Neural progenitor cell (in vitro differentiated cells): ENCODE measurements at regions not wholly inside any gene's neighbourhood (a gene's known extent, or its start where the extent isn't known, plus 50 kb on each side); places are given as distances from the start of the nearest gene placed in this dataset.

Experiments used
- DNase-seq: peaks from one replicate; pipeline ENCODE4 v3.0.0-alpha.2; 2016; ENCODE audit warnings: low spot score
- H2AFZ ChIP-seq: fragments of 200-600 bp; sonication (generic); replicated peaks from 2 replicates; pipeline ENCODE4 v1.6.1; 2016; ENCODE audit warnings: antibody characterized with exemption
- H3F3A ChIP-seq: fragments of 200-600 bp; sonication (generic); 2 replicates; pipeline ENCODE4 v1.6.1; 2016; ENCODE audit warnings: antibody characterized with exemption, low read depth
- H3K27ac ChIP-seq: fragments of 200-600 bp; sonication (generic); 2 replicates; pipeline ENCODE4 v1.5.1; 2016; ENCODE audit warnings: mild to moderate bottlenecking
- H3K27me3 ChIP-seq: fragments of 200-600 bp; sonication (generic); 2 replicates; pipeline ENCODE4 v1.6.1; 2016; ENCODE audit warnings: mild to moderate bottlenecking, moderate library complexity
- H3K36me3 ChIP-seq: fragments of 200-600 bp; sonication (generic); 2 replicates; pipeline ENCODE4 v1.5.1; 2016
- H3K4me1 ChIP-seq: fragments of 200-600 bp; sonication (generic); 2 replicates; pipeline ENCODE4 v1.6.1; 2016; ENCODE audit warnings: mixed run types
- H3K4me2 ChIP-seq: fragments of 200-600 bp; sonication (generic); 2 replicates; pipeline ENCODE4 v1.6.1; 2016
- H3K4me3 ChIP-seq: fragments of 200-600 bp; sonication (generic); 2 replicates; pipeline ENCODE4 v1.5.1; 2016
- H3K79me2 ChIP-seq: fragments of 200-600 bp; sonication (generic); 2 replicates; pipeline ENCODE4 v1.6.1; 2016; ENCODE audit warnings: low read depth
- H3K9ac ChIP-seq: fragments of 200-600 bp; sonication (generic); 2 replicates; pipeline ENCODE4 v1.6.1; 2016
- H3K9me3 ChIP-seq: fragments of 200-600 bp; sonication (generic); 2 replicates; pipeline ENCODE4 v1.5.1; 2016; ENCODE audit warnings: low read depth
- H4K20me1 ChIP-seq: fragments of 200-600 bp; sonication (generic); 2 replicates; pipeline ENCODE4 v1.6.1; 2016; ENCODE audit warnings: low read depth
- H3K27ac Mint-ChIP-seq: 3 replicates; pipeline ENCODE4 v1.8.0; 2021; ENCODE audit warnings: mixed read lengths
- H3K27me3 Mint-ChIP-seq: 2 replicates; pipeline ENCODE4 v1.8.0; 2022; ENCODE audit warnings: low read depth, mild to moderate bottlenecking, inconsistent platforms, moderate library complexity, mixed read lengths; ENCODE audit not compliant: insufficient read depth
- H3K36me3 Mint-ChIP-seq: 3 replicates; pipeline ENCODE4 v1.8.0; 2021; ENCODE audit warnings: mixed read lengths
- H3K4me1 Mint-ChIP-seq: 3 replicates; pipeline ENCODE4 v1.8.0; 2021; ENCODE audit warnings: mixed read lengths
- H3K4me3 Mint-ChIP-seq: 3 replicates; pipeline ENCODE4 v1.8.0; 2021; ENCODE audit warnings: mild to moderate bottlenecking, moderate library complexity, mixed read lengths
- H3K9me3 Mint-ChIP-seq: 3 replicates; pipeline ENCODE4 v1.8.0; 2020; ENCODE audit warnings: mixed read lengths
- CTCF ChIP-seq: fragments of 200-600 bp; sonication (generic); IDR thresholded peaks from 2 replicates; pipeline ENCODE4 v1.5.1; 2017; ENCODE audit warnings: antibody characterized with exemption, mild to moderate bottlenecking
- EZH2 ChIP-seq: fragments of 200-600 bp; sonication (generic); IDR thresholded peaks from 2 replicates; pipeline ENCODE4 v1.6.1; 2017; ENCODE audit warnings: antibody characterized with exemption, mild to moderate bottlenecking, moderate library complexity
- EZH2phosphoT487 ChIP-seq: fragments of 200-600 bp; sonication (generic); IDR thresholded peaks from 2 replicates; pipeline ENCODE4 v1.6.1; 2017; ENCODE audit warnings: antibody characterized with exemption

- Mint-ChIP-seq H3K4me1 (no peaks in the 10 kb centered on the region), H3K9me3 (peaks cover 34% of the 10 kb centered on the region)
- no peak overlapping the region for H3K4me3 ChIP-seq
Measured at GRCh38 chr18:78390348-78390951, 589.2 kb upstream of the SALL3 start.

DNA sequence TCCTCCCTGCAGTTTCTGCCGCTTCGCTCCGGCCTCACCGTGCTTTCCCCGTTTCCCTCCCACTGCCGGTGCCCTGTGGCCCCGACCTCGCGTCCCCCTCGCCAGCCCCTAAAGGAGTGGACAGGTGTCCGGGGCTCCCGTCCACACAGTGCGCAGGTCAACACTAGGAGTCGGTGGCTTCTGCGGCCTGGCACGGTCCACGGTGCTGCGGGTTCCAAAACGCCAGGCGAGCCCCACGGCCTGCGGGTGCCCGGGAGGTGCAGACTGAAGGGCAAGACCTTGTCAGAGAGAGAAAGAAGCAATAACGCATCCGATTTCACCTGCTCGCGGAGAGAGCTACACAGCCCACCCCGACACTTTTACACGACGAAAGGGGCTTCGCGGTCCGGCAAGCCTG is 588.7 kb upstream of the SALL3 start:
- peaks cover 8% of the 10 kb centered on the region for H3K27me3 Mint-ChIP-seq
- no peak overlapping the region for H3K4me2 ChIP-seq
- H3K4me3 ChIP-seq, result no peak overlapping the region
- H3K36me3 ChIP-seq, result no peaks in the 10 kb centered on the region
- no peaks in the 10 kb centered on the region for H3K36me3 Mint-ChIP-seq
- H3K27ac ChIP-seq, result no peak overlapping the region
- H2AFZ ChIP-seq, result no peak overlapping the region
- H4K20me1 ChIP-seq, result no peaks in the 10 kb centered on the region
- no peak overlapping the region for H3K27ac Mint-ChIP-seq
- no peaks in the 10 kb centered on the region for H3K79me2 ChIP-seq
- H3K27me3 ChIP-seq, result no peaks in the 10 kb centered on the region
- DNase-seq, result no peak
- no peak for TF ChIP-seq EZH2
- no peak overlapping the region for H3K9ac ChIP-seq
- H3K4me1 ChIP-seq, result no peaks in the 10 kb centered on the region
- H3K9me3 ChIP-seq, result no peaks in the 10 kb centered on the region
- no peaks in the 10 kb centered on the region for H3K4me1 Mint-ChIP-seq
- H3F3A ChIP-seq, result no peaks in the 10 kb centered on the region
- H3K9me3 Mint-ChIP-seq, result peaks cover 35% of the 10 kb centered on the region
- no peak overlapping the region for H3K4me3 Mint-ChIP-seq

More at GRCh38 chr18:78390348-78390951, 589.2 kb upstream of the SALL3 start:
- TF ChIP-seq CTCF, result no peak
- TF ChIP-seq EZH2, result no peak
- TF ChIP-seq EZH2phosphoT487, result no peak
- Histone ChIP-seq H3K27ac (no peak overlapping the region), H3K4me1 (no peaks in the 10 kb centered on the region), H3K79me2 (no peaks in the 10 kb centered on the region), H3K27me3 (no peaks in the 10 kb centered on the region), H4K20me1 (no peaks in the 10 kb centered on the region), H3K9me3 (no peaks in the 10 kb centered on the region), H3K4me2 (no peak overlapping the region), H3K36me3 (no peaks in the 10 kb centered on the region), H3K9ac (no peak overlapping the region), H2AFZ (no peak overlapping the region), H3F3A (no peaks in the 10 kb centered on the region)
- Mint-ChIP-seq H3K4me3 (no peak overlapping the region), H3K27ac (peak overlapping the region; percentile 87), H3K27me3 (peaks cover 8% of the 10 kb centered on the region), H3K36me3 (no peaks in the 10 kb centered on the region)
- DNase-seq, result no peak

- Mint-ChIP-seq H3K27me3 (peaks cover 9% of the 10 kb centered on the region), H3K27ac (no peak overlapping the region), H3K36me3 (no peaks in the 10 kb centered on the region), H3K4me1 (no peaks in the 10 kb centered on the region), H3K9me3 (peaks cover 31% of the 10 kb centered on the region), H3K4me3 (no peak overlapping the region)
- Histone ChIP-seq H3K4me3 (no peak overlapping the region), H3K9ac (no peak overlapping the region), H3K27me3 (no peaks in the 10 kb centered on the region), H3K36me3 (no peaks in the 10 kb centered on the region), H3K4me1 (no peaks in the 10 kb centered on the region), H3K79me2 (no peaks in the 10 kb centered on the region), H3F3A (no peaks in the 10 kb centered on the region), H2AFZ (no peak overlapping the region), H3K9me3 (no peaks in the 10 kb centered on the region), H3K4me2 (no peak overlapping the region), H4K20me1 (no peaks in the 10 kb centered on the region), H3K27ac (no peak overlapping the region)
- no peak for TF ChIP-seq EZH2
- no peak for TF ChIP-seq EZH2phosphoT487
- no peak for TF ChIP-seq CTCF
- no peak for DNase-seq
Measured at GRCh38 chr18:78393086-78393862, 586.3 kb upstream of the SALL3 start.

GRCh38 chr18:78396077-78396476 is 583.5 kb upstream of the SALL3 start:
- Histone ChIP-seq H3F3A (no peaks in the 10 kb centered on the region), H3K27me3 (no peaks in the 10 kb centered on the region), H3K27ac (no peak overlapping the region), H3K36me3 (no peaks in the 10 kb centered on the region), H3K4me2 (no peak overlapping the region), H2AFZ (no peak overlapping the region), H3K9ac (no peak overlapping the region), H3K9me3 (no peaks in the 10 kb centered on the region), H3K4me1 (no peaks in the 10 kb centered on the region), H3K79me2 (no peaks in the 10 kb centered on the region), H3K4me3 (no peak overlapping the region), H4K20me1 (no peaks in the 10 kb centered on the region)
- peaks cover 26% of the 10 kb centered on the region for H3K9me3 Mint-ChIP-seq
- peaks cover 7% of the 10 kb centered on the region for H3K27me3 Mint-ChIP-seq
- H3K36me3 Mint-ChIP-seq, result no peaks in the 10 kb centered on the region
- no peak overlapping the region for H3K27ac Mint-ChIP-seq
- TF ChIP-seq EZH2phosphoT487 (no peak), CTCF (no peak), EZH2 (no peak)
- no peak overlapping the region for H3K4me3 Mint-ChIP-seq
- no peak for DNase-seq
- H3K4me1 Mint-ChIP-seq, result peaks cover 2% of the 10 kb centered on the region
